ENCODE measurements at regions not wholly inside any gene's neighbourhood (a gene's known extent, or its start where the extent isn't known, plus 50 kb on each side); places are given as distances from the start of the nearest gene placed in this dataset.
"Not testable (repeated sequence)": the region's sequence is repeated elsewhere in the genome, so short reads cannot be mapped to it uniquely, and the experiment has no call there.

DNA sequence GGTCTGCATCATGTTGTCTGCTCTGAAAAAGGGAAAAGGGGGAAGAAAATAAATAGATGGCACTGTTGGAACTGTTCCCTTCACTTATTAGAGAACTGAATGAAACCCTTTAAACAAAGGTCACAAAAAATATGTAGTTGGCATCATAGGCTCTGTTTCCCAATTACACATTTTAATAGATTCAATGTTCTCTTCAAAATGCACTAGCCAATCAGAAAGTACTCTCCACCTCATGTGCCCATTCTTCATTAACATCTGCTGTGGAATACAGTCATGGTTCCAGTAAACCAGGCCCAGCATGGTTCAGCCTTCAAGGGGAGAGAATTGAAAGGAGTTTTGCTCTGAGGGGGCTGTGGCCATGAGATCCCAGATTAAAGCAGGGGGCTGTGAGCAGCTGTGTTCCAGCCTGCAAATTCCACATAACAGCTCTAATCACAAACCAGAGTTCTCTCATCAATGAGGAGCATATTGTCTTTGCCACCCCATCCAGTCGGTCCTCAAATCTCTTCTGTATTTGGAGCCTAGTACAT lies 165.9 kb upstream of the CREB1 start:
- intact Hi-C loops (cut with DNase I; ENCODE audit: low total_unique reads): no loop called here
- TF ChIP-seq, protein P1, sequence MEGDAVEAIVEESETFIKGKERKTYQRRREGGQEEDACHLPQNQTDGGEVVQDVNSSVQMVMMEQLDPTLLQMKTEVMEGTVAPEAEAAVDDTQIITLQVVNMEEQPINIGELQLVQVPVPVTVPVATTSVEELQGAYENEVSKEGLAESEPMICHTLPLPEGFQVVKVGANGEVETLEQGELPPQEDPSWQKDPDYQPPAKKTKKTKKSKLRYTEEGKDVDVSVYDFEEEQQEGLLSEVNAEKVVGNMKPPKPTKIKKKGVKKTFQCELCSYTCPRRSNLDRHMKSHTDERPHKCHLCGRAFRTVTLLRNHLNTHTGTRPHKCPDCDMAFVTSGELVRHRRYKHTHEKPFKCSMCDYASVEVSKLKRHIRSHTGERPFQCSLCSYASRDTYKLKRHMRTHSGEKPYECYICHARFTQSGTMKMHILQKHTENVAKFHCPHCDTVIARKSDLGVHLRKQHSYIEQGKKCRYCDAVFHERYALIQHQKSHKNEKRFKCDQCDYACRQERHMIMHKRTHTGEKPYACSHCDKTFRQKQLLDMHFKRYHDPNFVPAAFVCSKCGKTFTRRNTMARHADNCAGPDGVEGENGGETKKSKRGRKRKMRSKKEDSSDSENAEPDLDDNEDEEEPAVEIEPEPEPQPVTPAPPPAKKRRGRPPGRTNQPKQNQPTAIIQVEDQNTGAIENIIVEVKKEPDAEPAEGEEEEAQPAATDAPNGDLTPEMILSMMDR (IDR thresholded peaks at IDR 0.05): no peak
- TF ChIP-seq POLR2A (IDR thresholded peaks at IDR 0.05): no peak
- no peak for DNase-seq (ENCODE audit: low spot score in 2 of 2)

DNA sequence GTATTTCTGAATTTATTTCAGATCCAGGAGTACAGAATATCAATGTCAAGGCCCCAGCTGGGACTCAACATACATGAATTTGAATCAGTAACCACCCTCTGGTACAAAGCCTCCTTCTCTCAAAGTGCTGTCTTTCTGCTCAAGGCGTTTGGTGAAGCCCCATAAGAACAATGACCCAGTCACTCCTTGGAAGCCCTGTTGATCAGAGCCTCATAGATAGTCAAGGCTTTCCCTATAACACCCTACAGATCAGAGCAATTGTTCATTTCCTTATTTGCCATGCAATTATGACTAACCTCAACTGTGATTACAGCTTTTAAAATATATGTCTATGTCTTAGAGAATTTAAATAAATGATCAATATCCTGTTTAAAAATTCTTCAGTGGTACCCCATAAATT lies 159.1 kb upstream of the CREB1 start:
- WGBS, 2 donors: 81 to 92% methylated on average over 1 of the region's 1 CpG
- DNase-seq (ENCODE audit: low spot score in 2 of 2): no peak
- H3K4me3 ChIP-seq (ENCODE audit: low read depth, poor library complexity, severe bottlenecking): no peak overlapping the region
- intact Hi-C loops (cut with DNase I; ENCODE audit: low total_unique reads): no loop called here
- TF ChIP-seq, protein P1 (IDR thresholded peaks at IDR 0.05): no peak
- no peak for TF ChIP-seq POLR2A (IDR thresholded peaks at IDR 0.05)

More for the DNA sequence above, 165.9 kb upstream of the CREB1 start:
- WGBS, 2 donors: 88 to 92% methylated on average over 1 of the region's 1 CpG
- H3K4me3 ChIP-seq (ENCODE audit: low read depth, poor library complexity, severe bottlenecking): no peak overlapping the region

DNA sequence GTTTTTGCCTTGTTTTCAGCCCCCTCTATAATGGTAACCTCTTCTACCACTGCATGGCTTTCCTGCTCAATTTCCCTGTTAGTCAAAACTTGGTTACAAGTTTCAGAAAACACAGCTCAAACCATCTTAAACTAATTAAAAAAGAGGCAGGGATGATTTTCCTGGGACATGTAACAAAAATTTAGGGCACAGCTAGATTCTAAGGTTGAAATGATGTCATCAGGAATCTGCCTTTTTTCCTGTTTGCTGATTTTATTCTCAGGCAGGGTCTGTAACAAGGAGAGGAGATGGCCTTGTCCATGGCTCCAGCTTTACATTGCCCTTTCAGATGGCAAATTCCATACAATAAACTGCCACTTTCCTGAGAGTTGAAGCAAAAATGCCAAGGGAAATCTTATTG lies 157.9 kb upstream of the CREB1 start:
- H3K4me3 ChIP-seq (ENCODE audit: low read depth, poor library complexity, severe bottlenecking): no peak overlapping the region
- DNase-seq (ENCODE audit: low spot score in 2 of 2): no peak
- TF ChIP-seq POLR2A (IDR thresholded peaks at IDR 0.05): no peak
- TF ChIP-seq, protein P1 (IDR thresholded peaks at IDR 0.05): no peak
- intact Hi-C loops (cut with DNase I; ENCODE audit: low total_unique reads): no loop called here

DNA sequence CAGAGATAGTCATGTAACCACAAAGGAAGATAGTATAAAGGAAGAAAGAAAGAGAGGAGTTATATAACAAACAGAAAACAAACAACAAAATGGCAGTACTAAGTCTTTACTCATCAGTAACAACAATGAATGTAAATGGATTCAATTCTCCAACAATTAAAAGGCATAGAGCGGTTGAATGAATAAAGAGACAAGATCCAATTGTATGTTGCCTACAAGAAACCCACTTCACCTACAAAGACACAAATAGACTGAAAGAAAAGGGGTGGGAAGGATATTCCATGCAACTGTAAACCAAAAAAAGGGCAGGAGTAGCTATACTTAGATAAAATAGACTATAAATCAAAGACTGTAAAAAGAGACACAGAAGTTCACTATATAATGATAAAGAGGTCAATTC lies 157.3 kb upstream of the CREB1 start:
- intact Hi-C loops (cut with DNase I; ENCODE audit: low total_unique reads): no loop called here
- WGBS, 2 donors: 92 to 97% methylated on average over 1 of the region's 1 CpG
- TF ChIP-seq, protein P1 (IDR thresholded peaks at IDR 0.05): no peak
- no peak for TF ChIP-seq POLR2A (IDR thresholded peaks at IDR 0.05)
- DNase-seq (ENCODE audit: low spot score in 2 of 2): no peak
- H3K4me3 ChIP-seq (ENCODE audit: low read depth, poor library complexity, severe bottlenecking): no peak overlapping the region

GRCh38 chr2:207375207-207375875 lies 154.4 kb upstream of the CREB1 start:
- TF ChIP-seq, protein P1 (IDR thresholded peaks at IDR 0.05): no peak
- TF ChIP-seq POLR2A (IDR thresholded peaks at IDR 0.05): no peak
- H3K4me3 ChIP-seq (ENCODE audit: low read depth, poor library complexity, severe bottlenecking): no peak overlapping the region
- WGBS, 2 donors: 56 to 67% methylated on average over 1 of the region's 1 CpG
- DNase-seq (ENCODE audit: low spot score in 2 of 2): no peak
- intact Hi-C loops (cut with DNase I; ENCODE audit: low total_unique reads): no loop called here

DNA sequence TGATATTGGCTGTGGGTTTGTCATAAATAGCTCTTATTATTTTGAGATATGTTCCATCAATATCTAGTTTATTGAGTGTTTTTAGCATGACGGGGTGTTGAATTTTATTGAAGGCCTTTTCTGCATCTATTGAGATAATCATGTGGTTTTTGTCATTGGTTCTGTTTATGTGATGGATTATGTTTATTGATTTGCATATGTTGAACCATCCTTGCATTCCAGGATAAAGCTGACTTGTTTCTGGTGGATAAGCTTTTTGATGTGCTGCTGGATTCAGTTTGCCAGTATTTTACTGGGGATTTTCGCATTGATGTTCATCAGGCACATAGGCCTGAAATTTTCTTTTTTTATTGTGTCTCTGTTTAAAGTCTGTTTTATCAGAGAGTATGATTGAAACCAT lies 151.1 kb upstream of the CREB1 start:
- DNase-seq (ENCODE audit: low spot score in 2 of 2); intact Hi-C loops (cut with DNase I; ENCODE audit: low total_unique reads); H3K4me3 ChIP-seq (ENCODE audit: low read depth, poor library complexity, severe bottlenecking): not testable (repeated sequence)
- 96 to 98% methylated on average over 2 of the region's 2 CpGs for WGBS, 2 donors

Measured in lower leg skin (tissue), 4 donors.